ENCODE measurements at regions not wholly inside any gene's neighbourhood (a gene's known extent, or its start where the extent isn't known, plus 50 kb on each side); places are given as distances from the start of the nearest gene placed in this dataset.

- TF ChIP-seq CTCF (IDR thresholded peaks at IDR 0.05; ENCODE audit: poor library complexity, severe bottlenecking): no peak
- TF ChIP-seq POLR2AphosphoS5 (IDR thresholded peaks at IDR 0.05): no peak
- TF ChIP-seq EZH2 (IDR thresholded peaks at IDR 0.05; ENCODE audit: borderline replicate concordance, insufficient read depth, low read length, poor library complexity, severe bottlenecking): no peak
- no peak for TF ChIP-seq EP300 (conservative IDR thresholded peaks at IDR 0.05; ENCODE audit: poor library complexity, severe bottlenecking)
- TF ChIP-seq, protein P1, sequence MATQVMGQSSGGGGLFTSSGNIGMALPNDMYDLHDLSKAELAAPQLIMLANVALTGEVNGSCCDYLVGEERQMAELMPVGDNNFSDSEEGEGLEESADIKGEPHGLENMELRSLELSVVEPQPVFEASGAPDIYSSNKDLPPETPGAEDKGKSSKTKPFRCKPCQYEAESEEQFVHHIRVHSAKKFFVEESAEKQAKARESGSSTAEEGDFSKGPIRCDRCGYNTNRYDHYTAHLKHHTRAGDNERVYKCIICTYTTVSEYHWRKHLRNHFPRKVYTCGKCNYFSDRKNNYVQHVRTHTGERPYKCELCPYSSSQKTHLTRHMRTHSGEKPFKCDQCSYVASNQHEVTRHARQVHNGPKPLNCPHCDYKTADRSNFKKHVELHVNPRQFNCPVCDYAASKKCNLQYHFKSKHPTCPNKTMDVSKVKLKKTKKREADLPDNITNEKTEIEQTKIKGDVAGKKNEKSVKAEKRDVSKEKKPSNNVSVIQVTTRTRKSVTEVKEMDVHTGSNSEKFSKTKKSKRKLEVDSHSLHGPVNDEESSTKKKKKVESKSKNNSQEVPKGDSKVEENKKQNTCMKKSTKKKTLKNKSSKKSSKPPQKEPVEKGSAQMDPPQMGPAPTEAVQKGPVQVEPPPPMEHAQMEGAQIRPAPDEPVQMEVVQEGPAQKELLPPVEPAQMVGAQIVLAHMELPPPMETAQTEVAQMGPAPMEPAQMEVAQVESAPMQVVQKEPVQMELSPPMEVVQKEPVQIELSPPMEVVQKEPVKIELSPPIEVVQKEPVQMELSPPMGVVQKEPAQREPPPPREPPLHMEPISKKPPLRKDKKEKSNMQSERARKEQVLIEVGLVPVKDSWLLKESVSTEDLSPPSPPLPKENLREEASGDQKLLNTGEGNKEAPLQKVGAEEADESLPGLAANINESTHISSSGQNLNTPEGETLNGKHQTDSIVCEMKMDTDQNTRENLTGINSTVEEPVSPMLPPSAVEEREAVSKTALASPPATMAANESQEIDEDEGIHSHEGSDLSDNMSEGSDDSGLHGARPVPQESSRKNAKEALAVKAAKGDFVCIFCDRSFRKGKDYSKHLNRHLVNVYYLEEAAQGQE (IDR thresholded peaks at IDR 0.05; ENCODE audit: borderline replicate concordance): no peak
- TF ChIP-seq SMC3 (conservative IDR thresholded peaks at IDR 0.05; ENCODE audit: poor library complexity): no peak
- no peak for TF ChIP-seq MXI1 (conservative IDR thresholded peaks at IDR 0.05; ENCODE audit: poor library complexity, severe bottlenecking)
These were observed 98.3 kb upstream of the CIBAR2 start for GRCh38 chr16:85210423-85211169.
